ENCODE measurements at regions not wholly inside any gene's neighbourhood (a gene's known extent, or its start where the extent isn't known, plus 50 kb on each side); places are given as distances from the start of the nearest gene placed in this dataset.

GRCh38 chr11:92670308-92670890 lies 299.1 kb upstream of the MTNR1B start:
- Histone ChIP-seq H3K27me3 (no peaks in the 10 kb centered on the region), H3K4me3 (no peak overlapping the region), H3K27ac (no peak overlapping the region), H3K36me3 (no peaks in the 10 kb centered on the region), H3K4me1 (no peaks in the 10 kb centered on the region), H3K9me3 (no peaks in the 10 kb centered on the region)
- no peak for DNase-seq
- intact Hi-C loops (cut with DNase I): no loop called here
- WGBS, 2 donors: 35 to 58% methylated on average over 3 of the region's 3 CpGs
- TF ChIP-seq CTCF (IDR thresholded peaks at IDR 0.05) (no peak), POLR2A (IDR thresholded peaks at IDR 0.05) (no peak)

- 73 to 87% methylated on average over 6 of the region's 6 CpGs for WGBS, 2 donors
- DNase-seq: no peak
- TF ChIP-seq CTCF (IDR thresholded peaks at IDR 0.05): no peak
- TF ChIP-seq POLR2A (IDR thresholded peaks at IDR 0.05): no peak
- H3K4me3 ChIP-seq: no peak overlapping the region
- H3K9me3 ChIP-seq: no peaks in the 10 kb centered on the region
- intact Hi-C loops (cut with DNase I): no loop called here
- H3K36me3 ChIP-seq: no peaks in the 10 kb centered on the region
- no peaks in the 10 kb centered on the region for H3K27me3 ChIP-seq
- H3K27ac ChIP-seq: no peak overlapping the region
- no peaks in the 10 kb centered on the region for H3K4me1 ChIP-seq
Observed at GRCh38 chr11:92671081-92671480, 298.4 kb upstream of the MTNR1B start.

GRCh38 chr11:92675303-92675702 lies 294.1 kb upstream of the MTNR1B start:
- TF ChIP-seq CTCF (IDR thresholded peaks at IDR 0.05): no peak
- Histone ChIP-seq H3K4me1 (no peaks in the 10 kb centered on the region), H3K27ac (no peak overlapping the region), H3K4me3 (no peak overlapping the region), H3K36me3 (no peaks in the 10 kb centered on the region), H3K9me3 (no peaks in the 10 kb centered on the region), H3K27me3 (no peaks in the 10 kb centered on the region)
- intact Hi-C loops (cut with DNase I): no loop called here
- DNase-seq: no peak
- WGBS, 2 donors: 73 to 79% methylated on average over 1 of the region's 1 CpG

- Histone ChIP-seq H3K36me3 (no peaks in the 10 kb centered on the region), H3K27me3 (no peaks in the 10 kb centered on the region), H3K4me3 (no peak overlapping the region), H3K27ac (no peak overlapping the region), H3K4me1 (no peaks in the 10 kb centered on the region), H3K9me3 (no peaks in the 10 kb centered on the region)
- intact Hi-C loops (cut with DNase I): no loop called here
- TF ChIP-seq CTCF (IDR thresholded peaks at IDR 0.05): no peak
- no peak for TF ChIP-seq POLR2A (IDR thresholded peaks at IDR 0.05)
- no peak for DNase-seq
- WGBS, 2 donors: 77 to 88% methylated on average over 3 of the region's 3 CpGs
Observed at GRCh38 chr11:92675810-92676209, 293.6 kb upstream of the MTNR1B start.

GRCh38 chr11:92678008-92678611 lies 291.3 kb upstream of the MTNR1B start:
- intact Hi-C loops (cut with DNase I): no loop called here

More at GRCh38 chr11:92678008-92678611, 291.3 kb upstream of the MTNR1B start:
- H3K27ac ChIP-seq: no peak overlapping the region
- TF ChIP-seq CTCF (IDR thresholded peaks at IDR 0.05) (no peak), POLR2A (IDR thresholded peaks at IDR 0.05) (no peak)
- no peaks in the 10 kb centered on the region for H3K36me3 ChIP-seq
- no peaks in the 10 kb centered on the region for H3K4me1 ChIP-seq
- WGBS, 2 donors: 17 to 34% methylated on average over 3 of the region's 3 CpGs
- no peaks in the 10 kb centered on the region for H3K27me3 ChIP-seq
- no peak for DNase-seq
- no peak overlapping the region for H3K4me3 ChIP-seq
- no peaks in the 10 kb centered on the region for H3K9me3 ChIP-seq

Data from esophagus squamous epithelium (tissue), 5 donors.